WTC11 (cell line): ENCODE measurements at regions not wholly inside any gene's neighbourhood (a gene's known extent, or its start where the extent isn't known, plus 50 kb on each side); places are given as distances from the start of the nearest gene placed in this dataset.

Source experiments
- ATF2 ChIP-seq: sonication (generic); formaldehyde crosslinking; IDR thresholded peaks from 2 replicates; pipeline ENCODE4 v1.8.1; 2022; ENCODE audit warnings: low read depth, missing genetic modification reagents, borderline replicate concordance
- ATF3 ChIP-seq: sonication (generic); formaldehyde crosslinking; conservative IDR thresholded peaks from 2 replicates; pipeline ENCODE4 v1.8.1; 2022; ENCODE audit warnings: mild to moderate bottlenecking, missing genetic modification reagents
- CTCF ChIP-seq: fragments of 200-600 bp; IDR thresholded peaks from 2 replicates; pipeline ENCODE4 v1.8.0; 2022; ENCODE audit warnings: antibody characterized with exemption
- E2F1 ChIP-seq: sonication (generic); formaldehyde crosslinking; IDR thresholded peaks from 2 replicates; pipeline ENCODE4 v1.8.0; 2022; ENCODE audit warnings: mild to moderate bottlenecking, missing genetic modification reagents
- FOXJ3 ChIP-seq: sonication (generic); formaldehyde crosslinking; IDR thresholded peaks from 2 replicates; pipeline ENCODE4 v1.9.0; 2021; ENCODE audit warnings: missing genetic modification reagents, mild to moderate bottlenecking, borderline replicate concordance
- FOXP1 ChIP-seq: sonication (generic); formaldehyde crosslinking; IDR thresholded peaks from 2 replicates; pipeline ENCODE4 v1.8.0; 2022; ENCODE audit warnings: missing genetic modification reagents, mild to moderate bottlenecking, moderate library complexity, borderline replicate concordance
- IRF1 ChIP-seq: sonication (generic); formaldehyde crosslinking; IDR thresholded peaks from 2 replicates; pipeline ENCODE4 v1.8.0; 2023; ENCODE audit warnings: missing genetic modification reagents
- MXD4 ChIP-seq: fragments of 250-450 bp; sonication (Bioruptor Pico); IDR thresholded peaks from 2 replicates; pipeline ENCODE4 v1.8.0; 2021; ENCODE audit warnings: mild to moderate bottlenecking, moderate library complexity, borderline replicate concordance
- NR3C1 ChIP-seq: sonication (generic); formaldehyde crosslinking; conservative IDR thresholded peaks from 2 replicates; pipeline ENCODE4 v1.8.1; 2023; ENCODE audit warnings: low read depth, mild to moderate bottlenecking, missing genetic modification reagents
- USF1 ChIP-seq: sonication (generic); formaldehyde crosslinking; IDR thresholded peaks from 2 replicates; pipeline ENCODE4 v1.8.0; 2022; ENCODE audit warnings: mild to moderate bottlenecking, missing genetic modification reagents
- ZBTB43 ChIP-seq: sonication (generic); formaldehyde crosslinking; IDR thresholded peaks from 2 replicates; pipeline ENCODE4 v1.8.1; 2023; ENCODE audit warnings: mild to moderate bottlenecking, missing genetic modification reagents
- ZNF121 ChIP-seq: sonication (generic); formaldehyde crosslinking; IDR thresholded peaks from 2 replicates; pipeline ENCODE4 v1.8.0; 2023; ENCODE audit warnings: missing genetic modification reagents
- ZNF138 ChIP-seq: sonication (generic); formaldehyde crosslinking; conservative IDR thresholded peaks from 2 replicates; pipeline ENCODE4 v1.8.1; 2022; ENCODE audit warnings: mild to moderate bottlenecking, moderate library complexity, missing genetic modification reagents
- ZNF423 ChIP-seq: fragments of 250-450 bp; sonication (Bioruptor Pico); IDR thresholded peaks from 2 replicates; pipeline ENCODE4 v2.1.2; 2022; ENCODE audit warnings: mild to moderate bottlenecking, moderate library complexity

GRCh38 chr9:31119890-31120454 is 1264.5 kb upstream of the ACO1 start:
- TF ChIP-seq FOXJ3 (CRISPR knock-in tag): no peak
- no peak for TF ChIP-seq E2F1 (CRISPR knock-in tag)
- peak; percentile 35; the same call in 1 of the 2 replicates for TF ChIP-seq CTCF
- no peak for TF ChIP-seq FOXP1 (CRISPR knock-in tag)
- no peak for TF ChIP-seq ZNF138 (CRISPR knock-in tag)
- no peak for TF ChIP-seq ZBTB43 (CRISPR knock-in tag)
- TF ChIP-seq IRF1 (CRISPR knock-in tag): no peak
- no peak for TF ChIP-seq ZNF121 (CRISPR knock-in tag)
- TF ChIP-seq ATF2 (CRISPR knock-in tag): no peak
- no peak for TF ChIP-seq ATF3 (CRISPR knock-in tag)
- TF ChIP-seq NR3C1 (CRISPR knock-in tag): no peak
- no peak for TF ChIP-seq ZNF423
- TF ChIP-seq MXD4: no peak
- no peak for TF ChIP-seq USF1 (CRISPR knock-in tag)
